Neural progenitor cell (in vitro differentiated cells): ENCODE measurements at regions not wholly inside any gene's neighbourhood (a gene's known extent, or its start where the extent isn't known, plus 50 kb on each side); places are given as distances from the start of the nearest gene placed in this dataset.

Experiments
- CTCF ChIP-seq: fragments of 200-600 bp; sonication (generic); IDR thresholded peaks from 2 replicates; pipeline ENCODE4 v1.5.1; 2017; ENCODE audit warnings: antibody characterized with exemption, mild to moderate bottlenecking
- EZH2phosphoT487 ChIP-seq: fragments of 200-600 bp; sonication (generic); IDR thresholded peaks from 2 replicates; pipeline ENCODE4 v1.6.1; 2017; ENCODE audit warnings: antibody characterized with exemption

GRCh38 chr1:37089750-37090149 lies 55.4 kb upstream of the GRIK3 start:
- TF ChIP-seq EZH2phosphoT487 (no peak), CTCF (no peak)
